Activated CD4-positive, alpha-beta T cell treated with anti-CD3 and anti-CD28 coated beads, Interleukin-2, Interleukin-4, amounts not matched to agents 100 ng/mL and 50 ng/mL, durations not matched to agents 16 hours and 8 hours (primary cell): ENCODE measurements at regions not wholly inside any gene's neighbourhood (a gene's known extent, or its start where the extent isn't known, plus 50 kb on each side); places are given as distances from the start of the nearest gene placed in this dataset.
"Not testable (repeated sequence)": the region's sequence is repeated elsewhere in the genome, so short reads cannot be mapped to it uniquely, and the experiment has no call there.

Experiments used
- DNase-seq: peaks from one replicate; pipeline ENCODE4 v3.0.0-alpha.2; 2020; ENCODE audit warnings: low spot score

GRCh38 chr3:127046690-127047089 is 63.8 kb downstream of the PLXNA1 start:
- not testable (repeated sequence) for DNase-seq

GRCh38 chr3:127049393-127049792 is 66.5 kb downstream of the PLXNA1 start:
- no peak for DNase-seq

GRCh38 chr3:127050733-127051132 is 67.8 kb downstream of the PLXNA1 start:
- DNase-seq = no peak

- no peak for DNase-seq
Measured at GRCh38 chr3:127052121-127052561, 69.2 kb downstream of the PLXNA1 start.

GRCh38 chr3:127053026-127053425 is 70.1 kb downstream of the PLXNA1 start:
- DNase-seq = no peak

- no peak for DNase-seq
Measured at GRCh38 chr3:127053450-127053849, 70.5 kb downstream of the PLXNA1 start.

- no peak for DNase-seq
Measured at GRCh38 chr3:127053979-127054378, 71.1 kb downstream of the PLXNA1 start.

- no peak for DNase-seq
Measured at GRCh38 chr3:127056281-127056680, 73.4 kb downstream of the PLXNA1 start.

GRCh38 chr3:127056976-127057375 is 74.1 kb downstream of the PLXNA1 start:
- no peak for DNase-seq

- no peak for DNase-seq
Measured at GRCh38 chr3:127059072-127059471, 76.2 kb downstream of the PLXNA1 start.

GRCh38 chr3:127061641-127062040 is 78.7 kb downstream of the PLXNA1 start:
- no peak for DNase-seq

GRCh38 chr3:127062926-127063325 is 80.0 kb downstream of the PLXNA1 start:
- no peak for DNase-seq

- no peak for DNase-seq
Measured at GRCh38 chr3:127063916-127064315, 81.0 kb downstream of the PLXNA1 start.

- DNase-seq = no peak
Measured at GRCh38 chr3:127064391-127065137, 81.6 kb downstream of the PLXNA1 start.

- DNase-seq = no peak
Measured at GRCh38 chr3:127065138-127065427, 82.2 kb downstream of the PLXNA1 start.

GRCh38 chr3:127065561-127066290 is 82.8 kb downstream of the PLXNA1 start:
- DNase-seq = no peak

- DNase-seq = no peak
Measured at GRCh38 chr3:127066635-127067034, 83.7 kb downstream of the PLXNA1 start.

- DNase-seq = no peak
Measured at GRCh38 chr3:127067116-127067910, 84.4 kb downstream of the PLXNA1 start.

- no peak for DNase-seq
Measured at GRCh38 chr3:127068111-127068810, 85.3 kb downstream of the PLXNA1 start.

- no peak for DNase-seq
Measured at GRCh38 chr3:127068871-127069270, 86.0 kb downstream of the PLXNA1 start.

- DNase-seq = no peak
Measured at GRCh38 chr3:127069814-127070440, 87.0 kb downstream of the PLXNA1 start.

- no peak for DNase-seq
Measured at GRCh38 chr3:127070776-127071175, 87.9 kb downstream of the PLXNA1 start.
